NCI-H446 (cell line): ENCODE measurements at regions not wholly inside any gene's neighbourhood (a gene's known extent, or its start where the extent isn't known, plus 50 kb on each side); places are given as distances from the start of the nearest gene placed in this dataset.

Source experiments
- DNase-seq, 2 experiments: peaks; one replicate each; lab custom pipeline; 2025; lab: John Stamatoyannopoulos, UW

DNA sequence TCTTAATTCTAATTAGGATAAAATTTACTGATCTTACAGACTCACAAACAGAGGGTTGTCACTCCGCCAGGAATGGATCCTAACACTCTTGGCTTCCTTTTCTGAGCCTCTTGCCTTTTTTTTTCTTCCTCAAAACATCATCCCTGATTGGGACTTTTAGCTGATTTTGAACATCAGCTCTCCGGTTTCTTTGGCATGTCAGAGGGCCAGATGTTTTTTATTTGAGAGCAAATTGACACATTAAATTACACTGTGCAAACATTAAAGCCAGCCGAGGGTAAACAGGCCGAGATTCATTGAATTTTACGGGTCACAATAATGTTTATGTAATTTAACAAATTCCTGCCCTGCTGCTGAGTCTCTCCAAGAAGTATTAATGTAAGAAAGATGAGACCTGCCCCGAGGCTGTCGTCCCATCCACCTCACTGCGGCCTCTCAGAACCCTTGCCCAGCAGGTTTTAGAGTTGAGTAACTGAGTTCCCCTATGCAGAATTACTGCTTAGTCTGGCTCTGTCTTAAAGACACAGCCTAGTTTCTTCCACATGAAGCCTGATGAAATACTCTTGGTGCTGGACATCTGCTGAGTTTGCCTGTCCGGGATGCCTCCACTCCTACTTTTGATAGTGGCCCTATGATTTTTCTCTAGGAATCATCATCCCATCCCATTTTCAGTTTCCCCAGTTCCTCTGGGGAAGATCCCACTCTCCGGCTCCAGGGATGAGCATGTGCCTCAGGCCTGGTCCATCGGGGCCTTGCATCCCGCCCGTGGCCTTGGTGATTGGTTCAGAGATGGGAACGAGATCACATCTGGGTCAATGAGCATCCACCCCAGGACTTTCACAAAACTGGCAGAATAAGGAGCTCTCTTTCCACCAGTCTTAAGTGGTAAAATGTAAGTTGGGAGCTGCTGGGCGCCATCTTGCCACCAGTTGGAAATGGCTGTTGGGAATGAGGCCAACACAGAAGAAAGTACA is 226.6 kb upstream of the TLE3 start:
- DNase-seq: peak in 1 of 2 experiments; percentile 27

DNA sequence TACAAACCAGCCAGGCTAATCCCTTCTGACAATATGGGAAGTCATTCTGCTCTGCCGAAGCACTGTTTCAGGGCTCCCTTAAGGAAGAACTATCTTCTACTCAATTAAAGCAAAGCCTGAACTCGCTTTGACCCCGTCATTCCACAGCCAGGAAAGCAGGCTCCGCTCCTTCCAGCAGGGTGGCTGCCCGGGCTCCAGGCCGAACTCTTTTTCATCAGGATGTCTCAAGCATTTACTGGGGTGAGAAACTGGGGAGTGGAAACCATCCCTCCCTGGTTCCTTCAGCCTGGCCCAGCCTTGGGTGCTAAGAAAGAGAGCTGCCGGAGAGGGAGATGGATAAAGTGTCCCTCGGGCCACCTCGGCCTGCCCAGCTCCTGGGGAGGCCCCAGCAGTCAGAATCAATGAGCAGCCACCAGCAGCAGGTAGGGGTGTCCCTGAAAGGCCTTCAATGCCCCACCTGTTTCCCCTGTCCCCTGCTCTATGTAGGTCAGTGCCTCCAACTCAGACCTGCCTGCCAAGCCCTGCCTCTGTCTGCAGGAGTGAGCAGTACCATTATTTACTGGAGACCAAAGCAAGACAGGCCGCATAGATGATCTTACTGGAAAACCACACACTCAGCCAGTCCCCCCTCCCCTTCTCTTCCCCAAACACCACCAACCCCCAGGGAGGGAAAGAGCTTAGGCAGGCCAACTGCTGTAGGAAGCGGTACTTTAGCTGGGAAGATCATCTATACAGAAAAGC is 225.6 kb upstream of the TLE3 start:
- DNase-seq: no peak

DNA sequence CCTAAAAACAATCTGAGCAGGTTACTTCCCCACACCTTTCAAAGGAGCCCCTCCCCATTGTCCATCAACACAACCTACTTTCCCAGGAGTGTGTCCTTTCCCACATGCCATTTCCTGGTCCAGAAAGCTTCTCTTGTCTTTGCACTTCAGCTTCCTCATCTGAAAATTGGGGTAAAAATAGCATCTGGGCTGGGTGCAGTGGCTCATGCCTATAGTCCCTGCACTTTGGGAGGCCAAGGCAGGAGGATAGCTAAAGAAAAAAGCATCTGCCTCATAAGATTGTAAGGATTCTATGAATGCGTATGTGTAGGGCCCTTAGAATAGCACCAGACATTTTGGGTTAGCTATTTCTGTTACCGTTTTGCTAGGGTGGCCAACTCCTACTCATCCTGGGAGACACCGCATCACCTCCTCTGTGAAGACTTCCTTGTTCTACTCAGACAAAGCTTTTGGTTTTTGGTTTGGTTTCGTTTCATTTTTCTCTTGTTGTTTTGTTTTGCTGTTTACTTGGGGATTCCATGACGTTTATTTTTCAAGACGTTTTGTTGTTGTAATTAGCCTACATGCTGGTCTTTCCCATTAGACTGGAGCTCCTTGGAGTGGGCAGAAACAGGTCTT is 224.4 kb upstream of the TLE3 start:
- no peak for DNase-seq

DNA sequence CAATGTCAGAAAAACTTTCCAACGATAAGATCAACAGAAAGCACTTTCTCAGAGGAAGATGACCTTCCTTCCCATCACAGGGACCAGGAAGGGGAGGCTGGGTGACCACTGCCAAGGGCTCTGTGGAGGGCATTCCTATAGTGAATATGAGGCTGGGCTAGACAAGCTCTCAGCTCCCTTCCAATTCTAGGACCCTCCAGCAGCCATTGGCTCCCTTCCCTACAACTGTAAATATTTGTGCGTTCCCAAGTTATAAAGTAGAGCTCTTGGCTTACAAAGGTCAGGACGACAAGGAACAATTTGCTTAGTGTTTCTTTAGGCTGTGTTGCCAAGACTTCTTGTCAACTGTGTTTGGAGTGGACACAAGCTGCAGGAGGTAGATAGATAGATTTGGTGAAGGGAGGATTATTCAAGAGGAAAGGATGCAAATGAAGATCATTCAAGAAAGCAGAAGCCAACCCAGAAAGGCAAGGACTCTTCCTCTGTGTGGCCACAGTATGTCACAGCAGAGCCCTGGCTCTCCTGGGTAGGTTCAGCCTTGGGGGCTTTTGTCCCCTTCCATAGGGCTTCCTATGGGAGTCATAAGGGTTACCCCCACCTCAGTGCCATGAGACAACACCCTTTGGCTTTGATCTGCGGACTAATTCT is 223.6 kb upstream of the TLE3 start:
- no peak for DNase-seq

DNA sequence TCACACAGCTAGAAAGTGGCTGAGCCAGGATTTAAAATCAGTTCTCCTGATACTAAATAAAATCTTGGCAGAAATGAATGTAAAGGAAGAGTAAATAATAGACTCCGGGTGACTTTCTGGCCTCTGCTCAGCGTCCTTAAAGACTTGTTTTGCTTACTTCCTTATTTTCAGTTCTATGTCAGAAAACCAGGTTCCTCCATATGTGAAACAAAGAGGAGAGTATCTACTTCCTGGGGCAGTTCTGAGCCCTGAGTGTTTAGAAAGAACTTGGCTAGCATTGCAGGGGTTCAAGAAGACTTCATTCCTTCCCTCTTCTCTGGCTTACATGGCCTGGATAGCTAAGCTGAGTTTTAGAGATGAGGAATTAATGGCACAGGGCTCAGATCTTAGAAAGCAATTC is 222.8 kb upstream of the TLE3 start:
- no peak for DNase-seq

DNA sequence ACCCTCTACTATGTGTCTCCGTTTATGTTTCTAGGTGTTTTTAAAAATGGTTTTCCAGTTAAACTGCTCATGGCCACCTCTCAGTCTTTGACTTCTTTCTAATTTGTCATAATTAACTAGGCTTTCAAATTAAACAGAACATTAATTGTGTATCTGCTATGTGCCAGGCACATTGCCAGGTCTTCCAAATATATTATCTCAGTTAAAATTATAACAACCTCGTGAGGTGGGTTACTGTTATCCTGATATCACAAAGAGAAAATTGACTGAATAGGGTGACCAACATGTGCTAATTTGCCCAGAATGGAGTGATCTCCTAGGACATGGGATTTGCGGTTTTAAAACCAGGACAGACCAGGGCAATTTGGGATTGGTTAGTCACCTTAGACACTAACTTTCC is 222.4 kb upstream of the TLE3 start:
- DNase-seq: no peak

DNA sequence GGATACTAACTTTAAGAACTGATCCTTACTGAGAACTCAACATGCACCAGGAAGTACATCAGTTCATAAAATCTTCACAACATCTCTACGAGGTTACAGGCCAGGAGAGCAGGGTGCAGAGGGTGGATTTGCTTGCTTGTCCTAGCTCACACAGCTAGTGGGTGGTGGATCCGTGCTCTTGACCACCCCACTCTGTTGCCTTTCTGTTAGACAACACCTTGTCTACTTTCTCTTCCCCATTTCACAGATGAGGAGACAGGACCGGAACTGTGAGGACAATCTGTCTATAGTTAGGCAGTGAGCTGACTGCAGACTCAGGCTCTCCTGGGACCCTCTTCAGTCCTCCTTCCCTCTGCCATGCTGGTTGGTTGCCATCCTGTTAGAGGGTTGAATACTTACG is 221.7 kb upstream of the TLE3 start:
- DNase-seq: no peak

DNA sequence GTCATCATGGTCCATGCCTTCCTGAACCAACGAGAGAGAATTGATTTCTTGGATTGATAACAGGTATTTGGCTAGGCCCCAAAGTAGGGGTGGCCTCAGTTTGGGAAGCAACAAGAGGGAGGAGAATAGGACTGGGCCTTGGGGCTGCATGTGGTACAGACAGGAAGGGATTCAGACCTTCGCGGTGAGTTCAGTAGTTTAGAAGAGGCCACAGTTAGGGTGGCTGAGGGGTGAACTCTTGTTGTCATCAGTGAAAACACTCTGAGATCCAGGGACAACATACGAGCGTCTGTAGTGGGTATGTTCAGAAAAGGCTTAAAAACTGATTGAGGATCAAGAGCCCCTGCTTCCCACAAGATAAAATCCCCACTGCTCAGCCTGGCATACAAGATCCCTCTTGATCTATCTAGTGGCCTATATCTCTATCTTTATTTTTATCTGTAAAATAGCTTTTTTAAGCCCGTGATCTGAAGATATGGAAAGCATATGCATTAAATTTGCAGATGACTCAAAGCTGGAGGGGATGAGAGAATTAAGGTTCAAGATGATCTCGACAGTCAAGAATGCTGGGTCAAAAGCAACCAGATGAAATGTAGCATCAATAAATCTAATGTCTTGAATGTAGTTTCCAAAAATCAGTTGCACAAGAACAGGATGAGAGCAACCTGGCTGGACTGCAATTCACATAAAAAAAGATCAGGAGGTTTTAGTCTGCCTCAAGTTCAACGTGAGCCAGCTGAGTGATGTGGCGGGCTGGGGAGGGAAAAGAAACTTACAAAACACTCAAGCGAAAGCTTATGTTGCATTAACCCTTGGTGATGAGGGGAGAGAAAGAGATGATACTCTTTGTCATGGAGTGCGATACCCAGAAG is 221.1 kb upstream of the TLE3 start:
- DNase-seq: no peak

DNA sequence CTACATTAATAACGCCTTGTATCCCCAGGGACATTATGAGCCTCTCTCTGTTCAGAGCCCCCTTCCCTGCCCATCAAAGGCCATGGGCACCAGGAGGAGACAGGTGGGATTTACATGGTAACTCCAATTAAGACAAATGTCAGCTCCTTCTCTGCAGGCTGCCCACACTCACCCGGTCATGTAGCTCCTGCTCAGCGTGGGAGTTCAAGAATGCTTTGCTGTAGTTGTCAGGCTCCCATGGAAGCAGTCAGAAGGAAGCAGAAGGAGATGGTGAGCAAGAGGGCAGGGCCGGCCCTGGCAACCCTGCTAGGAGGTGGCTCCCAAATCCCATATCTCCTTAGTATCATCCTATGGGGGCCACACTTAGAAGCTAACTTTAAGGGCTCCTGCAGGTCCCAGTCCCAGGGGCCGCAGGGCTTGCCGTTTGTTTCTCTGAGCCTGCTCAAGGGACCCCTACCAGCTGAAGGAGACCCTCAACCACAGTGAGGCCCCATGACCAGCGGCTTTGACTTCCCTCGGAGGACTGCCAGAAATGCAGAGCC is 218.4 kb upstream of the TLE3 start:
- no peak for DNase-seq

DNA sequence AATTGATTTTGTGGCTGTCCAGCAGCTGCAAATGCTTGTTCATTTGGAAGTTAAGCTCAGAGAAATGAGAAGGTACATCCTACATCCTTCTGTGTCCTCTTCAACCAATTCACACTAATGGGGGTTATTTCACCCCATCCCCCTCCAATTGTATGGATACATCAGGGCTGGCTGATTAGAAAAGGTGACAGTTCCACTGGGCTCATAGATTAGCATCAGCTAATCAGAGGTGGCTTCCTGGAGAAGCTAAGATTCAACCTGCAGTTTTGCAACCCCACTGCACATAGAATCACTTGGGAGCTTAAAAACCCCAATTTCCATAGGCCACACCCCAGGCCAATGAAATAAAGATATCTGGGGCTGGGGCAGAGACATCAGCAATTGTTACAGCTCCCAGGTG is 217.7 kb upstream of the TLE3 start:
- no peak for DNase-seq

DNA sequence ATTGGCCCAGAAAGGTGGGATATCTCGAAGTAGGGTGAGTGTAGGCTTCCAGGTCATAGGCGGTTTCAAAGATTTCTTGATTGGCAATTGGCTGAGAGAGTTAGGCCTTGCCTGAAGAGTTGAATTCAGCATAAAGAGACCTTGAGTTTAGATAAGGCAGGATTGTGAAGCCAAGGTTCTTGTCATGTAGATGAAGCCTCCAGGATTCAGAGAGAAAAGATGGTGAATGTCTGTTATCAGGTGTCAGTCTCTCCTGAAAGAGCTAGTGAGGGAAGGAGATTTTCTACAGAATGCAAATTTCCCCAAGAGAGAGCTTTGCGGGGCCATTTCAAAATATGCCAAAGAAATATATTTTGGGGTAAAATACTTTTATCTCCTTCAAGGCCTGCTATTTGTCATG is 217.0 kb upstream of the TLE3 start:
- no peak for DNase-seq

DNA sequence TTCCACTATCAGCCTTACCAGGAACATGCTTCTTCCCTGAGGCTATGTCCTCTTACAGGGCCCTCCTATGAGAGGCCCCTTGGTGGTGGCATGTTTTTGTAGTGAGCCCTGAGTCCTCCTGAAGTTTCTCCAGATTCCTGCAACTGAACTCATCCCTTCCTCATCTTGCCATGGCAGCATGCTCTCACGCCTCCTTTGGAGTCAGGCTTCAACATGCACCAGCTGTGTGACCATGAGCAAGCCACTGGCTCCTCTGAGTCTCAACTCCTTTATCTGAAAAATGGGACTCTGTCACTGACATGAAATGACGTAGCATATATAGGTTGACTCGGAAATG is 216.3 kb upstream of the TLE3 start:
- no peak for DNase-seq

DNA sequence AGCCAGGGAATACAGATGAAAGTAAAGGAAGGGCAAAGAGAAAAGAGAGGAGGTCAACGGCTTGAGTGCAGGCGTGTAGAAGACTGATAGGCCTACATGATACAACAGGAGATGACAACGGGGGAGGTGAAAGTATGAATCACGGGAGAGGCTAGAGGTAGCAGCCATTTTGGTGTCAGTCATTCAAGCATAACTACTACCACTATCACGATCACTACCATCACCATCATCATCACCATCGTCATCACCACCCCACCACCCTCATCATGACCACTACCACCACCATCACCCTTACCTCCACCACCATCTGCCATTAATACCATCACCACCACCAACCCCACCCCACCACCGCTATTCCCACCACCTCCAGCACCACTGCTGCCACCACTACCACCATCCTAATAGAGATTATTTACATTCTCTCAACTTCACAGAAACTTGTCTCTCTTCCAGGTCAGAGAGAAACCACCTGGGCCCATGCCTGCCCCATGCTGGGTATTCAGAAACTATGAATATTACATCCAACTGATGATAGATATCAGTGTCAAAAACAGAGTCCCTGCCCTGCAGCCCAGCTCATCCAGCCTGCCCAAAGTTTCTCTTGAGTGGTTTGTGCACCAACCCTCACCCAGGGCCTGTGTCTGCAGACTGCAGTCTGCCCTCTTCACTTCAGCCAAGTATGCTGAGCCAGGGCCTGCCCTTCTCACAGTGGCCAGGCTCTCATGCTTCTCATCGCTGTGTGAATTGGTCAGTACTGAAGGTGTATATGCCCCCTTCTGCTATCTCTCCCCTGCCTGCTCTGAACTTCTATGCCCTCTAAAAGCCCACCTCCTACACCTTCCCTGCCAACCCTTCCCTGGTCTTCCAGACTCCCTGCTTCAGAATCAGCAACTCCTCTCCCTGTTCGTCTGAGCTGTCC is 215.6 kb upstream of the TLE3 start:
- DNase-seq: no peak

DNA sequence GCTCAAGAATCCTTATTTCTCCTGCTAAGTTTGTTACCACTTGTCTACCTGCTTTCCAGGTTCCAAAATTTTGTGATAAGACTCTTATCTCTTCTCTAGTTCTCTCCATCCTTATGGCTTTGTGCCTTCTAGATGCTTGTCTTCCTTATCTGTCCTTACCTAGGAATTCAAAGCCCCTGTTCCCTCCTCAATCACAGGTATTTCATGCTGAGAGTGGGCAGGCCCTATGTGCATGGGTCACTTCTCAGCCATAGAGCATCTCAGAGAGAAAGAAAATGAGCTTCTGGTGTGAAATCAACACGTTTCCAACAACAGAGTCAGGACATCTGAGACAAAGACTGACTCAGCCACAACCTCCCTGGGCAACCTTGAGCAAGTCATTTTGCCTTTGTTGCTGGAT is 214.1 kb upstream of the TLE3 start:
- DNase-seq: no peak

DNA sequence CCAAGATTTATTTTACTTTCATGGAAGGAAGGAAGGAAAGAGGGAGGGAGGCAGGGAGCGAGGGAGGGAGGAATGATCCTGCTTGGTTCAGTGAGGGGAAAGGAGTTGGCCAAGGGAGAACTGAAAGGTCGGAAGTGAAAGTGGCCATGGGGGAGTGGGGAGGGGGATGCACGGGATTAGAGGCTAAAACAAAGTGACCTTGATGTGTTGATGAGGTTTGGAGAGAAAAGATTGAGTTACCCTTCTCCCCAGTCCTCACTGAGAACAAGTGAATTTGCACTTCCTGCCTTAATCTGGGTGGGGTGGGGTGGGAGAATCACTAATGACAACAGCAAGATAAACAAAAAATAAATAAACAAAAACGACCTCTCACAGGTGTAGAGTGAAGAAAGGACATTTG is 212.0 kb upstream of the TLE3 start:
- DNase-seq: no peak

DNA sequence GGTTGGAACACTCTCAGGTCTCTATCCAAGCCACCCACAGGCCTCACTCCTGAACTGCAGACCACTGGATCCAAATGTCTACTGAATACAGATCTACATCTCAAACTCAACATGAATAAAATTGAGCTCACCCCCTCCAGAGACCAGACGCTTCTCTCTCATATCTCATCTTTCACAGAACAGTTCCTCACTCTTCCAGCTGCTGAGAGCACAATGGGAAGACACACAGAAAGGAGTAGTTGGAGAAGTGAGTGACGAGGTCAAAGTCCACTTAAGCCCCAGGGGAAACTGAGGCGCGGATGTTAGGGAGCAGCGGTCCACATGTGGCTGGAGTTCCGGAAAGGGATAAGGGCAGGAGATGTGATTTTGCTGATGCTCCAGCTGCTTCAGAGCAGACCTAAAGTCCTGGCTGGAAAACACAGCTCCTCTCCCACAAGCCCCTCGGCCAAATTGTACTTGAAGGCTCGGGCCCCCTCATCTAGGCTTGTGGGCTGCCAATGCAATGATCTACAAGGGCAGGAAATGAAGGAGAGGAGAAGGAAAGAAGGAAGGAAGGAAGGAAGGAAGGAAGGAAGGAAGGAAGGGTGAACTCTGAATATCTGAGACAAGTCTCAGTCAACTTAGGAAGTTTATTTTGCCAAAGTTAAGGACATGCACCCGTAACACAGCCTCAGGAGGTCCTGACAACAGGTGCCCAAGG is 211.2 kb upstream of the TLE3 start:
- DNase-seq: no peak

DNA sequence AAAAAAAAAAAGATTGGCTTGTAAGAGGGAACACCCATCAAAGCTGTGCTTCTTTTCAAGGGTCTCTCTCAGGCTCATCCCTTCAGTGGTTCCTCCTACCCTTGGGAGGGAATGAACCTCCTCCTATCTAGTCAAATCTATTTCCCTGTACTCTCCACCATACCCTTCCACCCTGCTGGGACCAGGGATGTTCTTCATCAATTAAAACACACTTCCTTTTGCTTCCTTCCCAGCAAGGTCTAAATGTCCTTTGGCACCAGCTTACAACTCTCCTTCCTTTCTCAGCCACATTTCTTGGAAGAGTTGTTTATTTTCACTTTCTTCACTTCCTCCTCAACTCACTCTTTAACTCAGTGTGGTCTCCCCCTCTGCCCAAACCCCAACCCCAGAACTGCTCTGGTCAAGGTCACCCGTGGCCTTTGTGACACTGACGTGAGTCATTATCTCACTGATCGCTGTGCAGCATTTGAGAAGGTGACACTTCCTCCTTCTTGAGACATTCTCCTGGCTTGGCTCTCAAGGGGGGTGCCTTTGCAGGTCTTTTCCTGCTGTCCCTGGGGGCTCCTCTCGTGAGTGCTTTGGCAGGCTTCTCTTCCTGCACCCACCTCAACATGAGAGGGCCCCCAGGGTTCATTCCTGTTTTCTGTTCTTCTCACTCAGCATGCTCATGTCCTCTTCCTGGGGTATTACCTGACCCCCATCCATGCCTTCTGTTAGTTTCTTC is 210.5 kb upstream of the TLE3 start:
- DNase-seq: no peak

DNA sequence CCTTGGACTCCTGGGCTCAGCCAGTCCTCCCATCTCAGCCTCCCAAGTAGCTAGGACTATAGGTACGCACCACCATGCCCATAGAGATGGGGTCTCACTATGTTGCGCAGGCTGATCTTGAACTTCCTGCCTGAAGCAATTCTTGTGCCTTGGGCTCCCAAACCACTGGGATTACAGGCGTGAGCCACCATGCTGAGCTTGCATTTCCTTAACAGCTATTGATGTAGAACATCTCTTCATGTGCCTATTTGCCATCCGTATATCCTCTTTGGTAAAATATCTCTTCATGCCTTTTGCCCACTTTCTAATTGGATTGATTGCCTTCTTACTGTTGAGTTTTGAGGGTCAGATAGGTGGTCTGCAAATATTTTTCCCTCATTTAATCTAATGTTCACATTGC is 208.9 kb upstream of the TLE3 start:
- no peak for DNase-seq

DNA sequence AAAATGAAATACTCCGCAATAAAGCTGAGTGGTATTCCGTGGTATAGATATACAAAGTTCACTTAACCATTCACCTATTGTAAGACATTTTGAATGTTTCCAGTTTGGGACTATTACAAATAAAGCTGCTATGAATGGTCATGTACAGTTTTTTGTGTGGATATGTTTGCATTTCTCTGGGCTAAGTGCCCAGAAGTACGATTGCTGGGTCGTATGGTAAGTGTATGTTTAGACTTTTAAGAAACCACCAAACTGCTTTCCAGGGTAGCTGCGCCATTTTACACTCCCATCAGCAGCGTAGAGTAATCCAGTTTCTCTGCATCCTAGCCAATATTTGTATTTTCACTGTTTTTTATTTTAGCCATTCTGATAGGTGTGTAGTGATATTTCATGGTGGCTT is 208.4 kb upstream of the TLE3 start:
- no peak for DNase-seq
